SK-N-SH (cell line): ENCODE measurements at regions not wholly inside any gene's neighbourhood (a gene's known extent, or its start where the extent isn't known, plus 50 kb on each side); places are given as distances from the start of the nearest gene placed in this dataset.

Experiments used
- CTCF ChIA-PET: fragments of 300-600, 350-600 bp; formaldehyde crosslinking; extraction: SDS; loops from one replicate; lab custom pipeline; 2021; lab: Yijun Ruan, JAX
- POLR2A ChIA-PET: fragments of 350-600 bp; sonication (Branson Sonifier 250); formaldehyde crosslinking; extraction: SDS; loops from one replicate; lab custom pipeline; 2020; ENCODE audit warnings: antibody characterized with exemption, inconsistent platforms; lab: Yijun Ruan, JAX
- DNase-seq: peaks from one replicate; pipeline ENCODE4 v3.0.0; 2012
- H2AFZ ChIP-seq: fragments of 200-600 bp; sonication (generic); 2 replicates; pipeline ENCODE4 v1.8.1; 2016; ENCODE audit warnings: antibody characterized with exemption, mild to moderate bottlenecking, low read depth
- H3F3A ChIP-seq: fragments of 200-600 bp; sonication (generic); replicated peaks from 2 replicates; pipeline ENCODE3; 2016; ENCODE audit warnings: antibody characterized with exemption, mild to moderate bottlenecking; ENCODE audit not compliant: insufficient read depth
- H3K27ac ChIP-seq, 2 experiments: fragments of 200-500 bp in 1 of 2; fragments of 200-600 bp in 1 of 2; sonication (Bioruptor generic) in 1 of 2; sonication (generic), shearing (Covaris generic) in 1 of 2; 2 replicates each; pipeline versions ENCODE4 v1.5.1 to v1.6.1; 2014 to 2016; ENCODE audit warnings: low read depth in 2 of 2, inconsistent platforms in 1 of 2, low read length in 1 of 2, mild to moderate bottlenecking in 1 of 2, mixed read lengths in 1 of 2
- H3K27me3 ChIP-seq: fragments of 200-600 bp; sonication (generic), shearing (Covaris generic); 2 replicates; pipeline ENCODE4 v1.6.1; 2016; ENCODE audit warnings: mixed run types; ENCODE audit not compliant: insufficient read depth
- H3K36me3 ChIP-seq, 2 experiments: fragments of 200-500 bp in 1 of 2; fragments of 200-600 bp in 1 of 2; sonication (Bioruptor generic) in 1 of 2; sonication (generic) in 1 of 2; replicated peaks in 1 of 2; 2 replicates each; pipeline versions ENCODE3 to v1.5.1; 2014 to 2016; ENCODE audit warnings: low read length in 1 of 2, mild to moderate bottlenecking in 1 of 2; ENCODE audit not compliant: insufficient read depth in 2 of 2, control insufficient read depth in 1 of 2
- H3K4me1 ChIP-seq, 2 experiments: fragments of 200-500 bp in 1 of 2; fragments of 200-600 bp in 1 of 2; sonication (Bioruptor generic) in 1 of 2; sonication (generic), shearing (Covaris generic) in 1 of 2; 2 replicates each; pipeline versions ENCODE4 v1.5.1 to v1.6.1; 2014 to 2016; ENCODE audit warnings: low read depth in 1 of 2, low read length in 1 of 2, mixed run types in 1 of 2; ENCODE audit not compliant: insufficient read depth in 2 of 2, control insufficient read depth in 1 of 2
- H3K4me2 ChIP-seq: fragments of 200-600 bp; sonication (generic), shearing (Covaris generic); 2 replicates; pipeline ENCODE4 v1.6.1; 2017; ENCODE audit warnings: mixed run types
- H3K4me3 ChIP-seq, 2 experiments: fragments of 200-500 bp in 1 of 2; fragments of 200-600 bp in 1 of 2; sonication (Bioruptor generic) in 1 of 2; sonication (generic), shearing (Covaris generic) in 1 of 2; 2 replicates each; pipeline versions ENCODE4 v1.5.1 to v1.8.1; 2014 to 2016; ENCODE audit warnings: low read depth in 2 of 2, inconsistent platforms in 1 of 2, low read length in 1 of 2, mild to moderate bottlenecking in 1 of 2, mixed read lengths in 1 of 2, moderate library complexity in 1 of 2
- H3K79me2 ChIP-seq: fragments of 200-600 bp; sonication (generic); 2 replicates; pipeline ENCODE4 v1.8.1; 2017; ENCODE audit warnings: mild to moderate bottlenecking; ENCODE audit not compliant: insufficient read depth
- H3K9ac ChIP-seq: fragments of 200-600 bp; sonication (generic); 2 replicates; pipeline ENCODE4 v1.6.1; 2017; ENCODE audit warnings: mixed run types
- H3K9me2 ChIP-seq: fragments of 200-600 bp; sonication (generic); 2 replicates; pipeline ENCODE4 v1.6.1; 2017; ENCODE audit warnings: mixed run types
- H3K9me3 ChIP-seq: fragments of 200-600 bp; sonication (generic); 2 replicates; pipeline ENCODE4 v1.6.1; 2017; ENCODE audit warnings: mixed run types, mild to moderate bottlenecking, moderate library complexity
- H4K20me1 ChIP-seq: fragments of 200-600 bp; sonication (generic); 2 replicates; pipeline ENCODE4 v1.6.1; 2017; ENCODE audit warnings: mild to moderate bottlenecking, mixed run types; ENCODE audit not compliant: insufficient read depth
- CHD2 ChIP-seq: fragments of 150-350 bp; IDR thresholded peaks from 2 replicates; pipeline ENCODE4 v1.6.1; 2018; ENCODE audit warnings: low read length; ENCODE audit not compliant: partially characterized antibody
- ELF1 ChIP-seq: IDR thresholded peaks from 2 replicates; pipeline ENCODE4 v1.4.0; 2012
- FOSL2 ChIP-seq: IDR thresholded peaks from 2 replicates; pipeline ENCODE4 v1.4.0; 2012; ENCODE audit warnings: low read depth, mild to moderate bottlenecking, moderate library complexity, borderline replicate concordance
- FOXM1 ChIP-seq: IDR thresholded peaks from 2 replicates; pipeline ENCODE4 v1.4.0; 2012; ENCODE audit warnings: low read depth, mild to moderate bottlenecking
- GABPA ChIP-seq: IDR thresholded peaks from 2 replicates; pipeline ENCODE4 v1.4.0; 2012; ENCODE audit warnings: low read depth, mild to moderate bottlenecking
- IRF3 ChIP-seq: fragments of 150-350 bp; IDR thresholded peaks from 2 replicates; pipeline ENCODE4 v1.6.1; 2016; ENCODE audit warnings: mild to moderate bottlenecking, low read depth, low read length
- JUND ChIP-seq: IDR thresholded peaks from 2 replicates; pipeline ENCODE4 v1.4.0; 2012
- MXI1 ChIP-seq: IDR thresholded peaks from 2 replicates; pipeline ENCODE4 v1.6.1; 2012; ENCODE audit warnings: mild to moderate bottlenecking, low read depth, low read length, improper control_type of control experiment
- NFIC ChIP-seq: IDR thresholded peaks from 2 replicates; pipeline ENCODE4 v1.4.0; 2012; ENCODE audit warnings: borderline replicate concordance
- PBX3 ChIP-seq: IDR thresholded peaks from 2 replicates; pipeline ENCODE4; 2012
- POLR2AphosphoS5 ChIP-seq: IDR thresholded peaks from 2 replicates; pipeline ENCODE4 v1.6.1; 2012; ENCODE audit warnings: low read depth, low read length
- RAD21 ChIP-seq: IDR thresholded peaks from 2 replicates; pipeline ENCODE4 v1.6.1; 2012; ENCODE audit warnings: mild to moderate bottlenecking, low read length
- RCOR1 ChIP-seq: fragments of 150-350 bp; IDR thresholded peaks from 2 replicates; pipeline ENCODE4 v1.6.1; 2017; ENCODE audit warnings: antibody characterized with exemption, low read length
- RXRA ChIP-seq: IDR thresholded peaks from 2 replicates; pipeline ENCODE4 v1.4.0; 2012; ENCODE audit warnings: low read depth, mild to moderate bottlenecking, borderline replicate concordance
- SIN3A ChIP-seq: IDR thresholded peaks from 2 replicates; pipeline ENCODE4 v1.6.1; 2012; ENCODE audit warnings: low read depth, mild to moderate bottlenecking, low read length, moderate library complexity, borderline replicate concordance
- SMC3 ChIP-seq: IDR thresholded peaks from 2 replicates; pipeline ENCODE4 v1.6.1; 2012; ENCODE audit warnings: low read depth, low read length, improper control_type of control experiment
- TCF12 ChIP-seq: IDR thresholded peaks from 2 replicates; pipeline ENCODE4 v1.4.0; 2012
- TEAD4 ChIP-seq: IDR thresholded peaks from 2 replicates; pipeline ENCODE4 v1.4.0; 2012; ENCODE audit warnings: mild to moderate bottlenecking, borderline replicate concordance; ENCODE audit not compliant: insufficient read depth
- USF2 ChIP-seq: fragments of 150-350 bp; IDR thresholded peaks from 2 replicates; pipeline ENCODE4 v1.6.1; 2017; ENCODE audit warnings: antibody characterized with exemption, low read length, low read depth, borderline replicate concordance
- WGBS: methylation state at CpG from one replicate; pipeline ENCODE4 v1.1.6; 2017; ENCODE audit warnings: low lambda C conversion rate; 5-methylcytosine and 5-hydroxymethylcytosine counted together
- TF ChIP-seq, protein P1 (sequence below): IDR thresholded peaks from 2 replicates; pipeline ENCODE4 v1.4.0; 2012; ENCODE audit warnings: low read depth, borderline replicate concordance
- TF ChIP-seq, protein P2 (sequence below): IDR thresholded peaks from 2 replicates; pipeline ENCODE4 v1.4.0; 2012; ENCODE audit warnings: low read depth

DNA sequence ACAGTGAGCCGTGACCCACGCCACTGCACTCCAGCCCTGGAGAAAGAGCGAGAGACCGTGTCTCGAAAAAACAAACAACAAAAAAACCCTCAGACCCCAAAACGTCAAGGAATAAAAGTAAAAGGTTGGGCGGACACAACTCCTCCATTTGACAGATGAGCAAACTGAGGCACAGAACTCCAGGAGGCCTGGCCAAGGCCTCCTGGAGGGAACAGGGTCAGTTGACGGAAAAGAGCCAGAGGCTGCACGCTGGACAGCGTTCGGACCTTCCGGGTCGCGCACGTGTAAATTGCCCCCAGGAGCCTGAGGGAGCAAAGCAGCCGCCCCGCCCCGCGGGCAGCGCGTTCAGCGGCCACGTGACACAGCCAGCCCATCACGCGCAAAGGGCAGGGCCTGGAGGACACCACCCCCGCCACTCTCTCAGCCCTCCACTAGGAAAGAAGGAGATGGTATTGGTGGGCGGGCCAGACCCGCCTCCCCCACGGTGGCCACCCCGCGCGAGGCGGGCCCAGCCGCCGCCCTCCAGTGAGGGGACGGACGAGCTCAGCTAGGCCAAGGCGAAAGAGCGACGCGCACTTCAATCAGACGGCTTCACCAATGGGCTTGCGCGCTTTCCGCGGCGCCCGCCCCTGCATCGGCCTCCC, 81.5 kb downstream of the PTPDC1 start (continued):
- TF ChIP-seq FOSL2 = no peak
- no peak for TF ChIP-seq FOXM1
- TF ChIP-seq, protein P1, sequence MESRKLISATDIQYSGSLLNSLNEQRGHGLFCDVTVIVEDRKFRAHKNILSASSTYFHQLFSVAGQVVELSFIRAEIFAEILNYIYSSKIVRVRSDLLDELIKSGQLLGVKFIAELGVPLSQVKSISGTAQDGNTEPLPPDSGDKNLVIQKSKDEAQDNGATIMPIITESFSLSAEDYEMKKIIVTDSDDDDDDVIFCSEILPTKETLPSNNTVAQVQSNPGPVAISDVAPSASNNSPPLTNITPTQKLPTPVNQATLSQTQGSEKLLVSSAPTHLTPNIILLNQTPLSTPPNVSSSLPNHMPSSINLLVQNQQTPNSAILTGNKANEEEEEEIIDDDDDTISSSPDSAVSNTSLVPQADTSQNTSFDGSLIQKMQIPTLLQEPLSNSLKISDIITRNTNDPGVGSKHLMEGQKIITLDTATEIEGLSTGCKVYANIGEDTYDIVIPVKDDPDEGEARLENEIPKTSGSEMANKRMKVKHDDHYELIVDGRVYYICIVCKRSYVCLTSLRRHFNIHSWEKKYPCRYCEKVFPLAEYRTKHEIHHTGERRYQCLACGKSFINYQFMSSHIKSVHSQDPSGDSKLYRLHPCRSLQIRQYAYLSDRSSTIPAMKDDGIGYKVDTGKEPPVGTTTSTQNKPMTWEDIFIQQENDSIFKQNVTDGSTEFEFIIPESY = no peak
- TF ChIP-seq USF2 = peak; percentile 85
- TF ChIP-seq SMC3 = no peak
- TF ChIP-seq, protein P2, sequence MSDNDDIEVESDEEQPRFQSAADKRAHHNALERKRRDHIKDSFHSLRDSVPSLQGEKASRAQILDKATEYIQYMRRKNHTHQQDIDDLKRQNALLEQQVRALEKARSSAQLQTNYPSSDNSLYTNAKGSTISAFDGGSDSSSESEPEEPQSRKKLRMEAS = peak; percentile 98
- peak; percentile 50 for TF ChIP-seq RCOR1
- TF ChIP-seq, all 33 proteins: peak for 15

GRCh38 chr9:94166236-94166975, 82.1 kb downstream of the PTPDC1 start:
- Histone ChIP-seq H2AFZ (peak overlapping the region; percentile 52; the same call in 1 of the 2 replicates), H3K4me1 (peaks cover 17 to 22% of the 10 kb centered on the region in 2 experiments; a peak in 3 of 4 replicates), H3K27ac (peak overlapping the region; percentile 94 to 98), H4K20me1 (peaks cover 45% of the 10 kb centered on the region), H3K4me3 (peak overlapping the region; percentile 79 to 87), H3K4me2 (peak overlapping the region; percentile 81; the same call in 1 of the 2 replicates), H3K36me3 (peaks cover 3 to 14% of the 10 kb centered on the region in 2 experiments), H3K9me3 (no peaks in the 10 kb centered on the region), H3K9me2 (no peaks in the 10 kb centered on the region; the same call in 1 of the 2 replicates), H3K79me2 (peaks cover 46% of the 10 kb centered on the region), H3K27me3 (no peaks in the 10 kb centered on the region), H3K9ac (peak overlapping the region; percentile 100), H3F3A (peaks cover 14% of the 10 kb centered on the region)
- WGBS = 0% methylated on average over 39 of the region's 96 CpGs
- CTCF ChIA-PET = interaction anchor here (3.1 kb wide), 1 partner anchor 47 kb away, joined by 11 read pairs; no protein-coding TSS in a partner anchor
- POLR2A ChIA-PET = no interaction called here
- peak; percentile 95 for DNase-seq
- TF ChIP-seq ELF1 (peak; percentile 74), TEAD4 (peak; percentile 86), NFIC (peak; percentile 25; the same call in 1 of the 2 replicates), GABPA (peak; percentile 87), TCF12 (peak; percentile 62), CHD2 (peak; percentile 97), POLR2AphosphoS5 (peak; percentile 41; the same call in 1 of the 2 replicates), SIN3A (peak; percentile 39; the same call in 1 of the 2 replicates), RXRA (no peak), JUND (peak; percentile 23; the same call in 1 of the 2 replicates), PBX3 (peak; percentile 95), MXI1 (no peak), RAD21 (no peak), IRF3 (peak; percentile 77)
- TF ChIP-seq, protein P1 = no peak
- TF ChIP-seq, protein P2 = peak; percentile 62; the same call in 1 of the 2 replicates
